ENCODE measurements at regions not wholly inside any gene's neighbourhood (a gene's known extent, or its start where the extent isn't known, plus 50 kb on each side); places are given as distances from the start of the nearest gene placed in this dataset.

DNA sequence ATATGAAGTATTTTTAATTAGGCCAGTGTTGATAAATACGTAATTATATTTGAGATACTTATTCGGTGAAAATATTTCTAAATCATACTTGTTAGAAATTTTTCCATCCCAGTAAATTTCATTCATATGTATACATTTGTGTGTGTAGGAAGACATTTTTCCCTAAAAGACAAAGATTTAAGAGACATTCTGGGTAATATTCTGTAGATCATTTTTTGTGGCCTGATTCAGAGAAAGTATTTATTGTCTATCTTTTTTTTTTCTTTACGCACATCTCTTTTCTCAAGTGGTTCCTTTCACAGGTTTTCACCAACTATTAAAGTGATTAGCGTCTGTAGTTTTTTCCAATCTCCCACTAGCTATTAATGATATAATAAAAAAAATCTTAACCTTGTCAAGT is 224.1 kb downstream of the MEF2C start:
- peaks cover 4 to 7% of the 10 kb centered on the region in 2 donors for H3K4me1 ChIP-seq (ENCODE audit: control insufficient read depth in 2 of 2, insufficient read depth in 2 of 2, low read length in 2 of 2)
- no peaks in the 10 kb centered on the region for H3K9me3 ChIP-seq (ENCODE audit: control insufficient read depth in 2 of 2, low read length in 2 of 2)
- H3K9ac ChIP-seq (ENCODE audit: low read depth in 1 of 2, low read length in 2 of 2) = no peak overlapping the region
- H3K4me3 ChIP-seq (ENCODE audit: low read length in 2 of 2) = no peak overlapping the region
- peaks cover 29 to 39% of the 10 kb centered on the region in 2 donors for H3K27me3 ChIP-seq (ENCODE audit: control insufficient read depth in 2 of 2, insufficient read depth in 2 of 2, low read length in 2 of 2)
- no peaks in the 10 kb centered on the region for H3K36me3 ChIP-seq (ENCODE audit: control insufficient read depth in 2 of 2, insufficient read depth in 2 of 2, low read length in 2 of 2)
- no peak overlapping the region for H3K27ac ChIP-seq (ENCODE audit: low read depth in 2 of 2, low read length in 2 of 2)

- no peaks in the 10 kb centered on the region for H3K36me3 ChIP-seq (ENCODE audit: control insufficient read depth in 2 of 2, insufficient read depth in 2 of 2, low read length in 2 of 2)
- H3K27me3 ChIP-seq (ENCODE audit: control insufficient read depth in 2 of 2, insufficient read depth in 2 of 2, low read length in 2 of 2) = peaks cover 26 to 33% of the 10 kb centered on the region in 2 donors
- H3K27ac ChIP-seq (ENCODE audit: low read depth in 2 of 2, low read length in 2 of 2) = no peak overlapping the region
- peaks cover 4 to 7% of the 10 kb centered on the region in 2 donors for H3K4me1 ChIP-seq (ENCODE audit: control insufficient read depth in 2 of 2, insufficient read depth in 2 of 2, low read length in 2 of 2)
- no peak overlapping the region for H3K9ac ChIP-seq (ENCODE audit: low read depth in 1 of 2, low read length in 2 of 2)
- H3K9me3 ChIP-seq (ENCODE audit: control insufficient read depth in 2 of 2, low read length in 2 of 2) = no peaks in the 10 kb centered on the region
- H3K4me3 ChIP-seq (ENCODE audit: low read length in 2 of 2) = no peak overlapping the region
Measured at GRCh38 chr5:88657906-88658775, 224.8 kb downstream of the MEF2C start.

GRCh38 chr5:88657136-88657535 is 225.8 kb downstream of the MEF2C start:
- Histone ChIP-seq H3K27ac (ENCODE audit: low read depth in 2 of 2, low read length in 2 of 2) (no peak overlapping the region), H3K4me1 (ENCODE audit: control insufficient read depth in 2 of 2, insufficient read depth in 2 of 2, low read length in 2 of 2) (peaks cover 4 to 7% of the 10 kb centered on the region in 2 donors), H3K9ac (ENCODE audit: low read depth in 1 of 2, low read length in 2 of 2) (no peak overlapping the region), H3K36me3 (ENCODE audit: control insufficient read depth in 2 of 2, insufficient read depth in 2 of 2, low read length in 2 of 2) (no peaks in the 10 kb centered on the region), H3K27me3 (ENCODE audit: control insufficient read depth in 2 of 2, insufficient read depth in 2 of 2, low read length in 2 of 2) (peaks cover 20 to 28% of the 10 kb centered on the region in 2 donors), H3K4me3 (ENCODE audit: low read length in 2 of 2) (no peak overlapping the region), H3K9me3 (ENCODE audit: control insufficient read depth in 2 of 2, low read length in 2 of 2) (no peaks in the 10 kb centered on the region)

DNA sequence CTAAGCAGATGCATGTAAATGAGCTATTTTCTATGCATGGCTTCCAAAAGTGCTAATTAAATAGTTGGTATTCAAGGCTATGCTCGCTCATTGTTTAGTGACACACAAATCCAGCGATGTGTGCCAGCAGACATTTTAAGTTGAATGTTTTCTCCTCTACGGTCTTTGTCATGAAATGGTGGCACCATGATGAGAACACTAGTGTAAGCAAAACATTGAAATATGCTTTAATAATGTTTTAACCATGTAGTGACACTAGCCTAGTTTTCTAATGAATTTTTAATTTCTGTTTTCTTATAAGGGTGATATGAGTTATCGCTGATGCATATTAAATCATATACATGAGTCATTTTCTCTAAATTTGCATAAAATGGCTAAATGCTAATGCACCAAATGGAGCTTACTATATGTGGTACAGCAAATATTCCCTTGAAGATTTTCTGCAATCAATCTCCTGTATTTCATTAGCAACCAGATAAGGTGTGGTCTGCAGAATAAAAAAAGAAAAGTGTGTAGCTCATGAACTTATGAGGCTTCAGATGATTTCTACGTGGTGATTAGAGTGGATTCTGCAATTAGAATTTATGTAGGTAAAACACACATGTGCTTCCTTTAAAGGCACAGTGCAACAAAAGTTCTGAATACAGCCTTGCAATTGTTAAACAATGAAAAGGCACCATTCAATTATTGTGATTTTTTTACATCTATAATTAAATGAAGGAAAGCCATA is 226.6 kb downstream of the MEF2C start:
- no peaks in the 10 kb centered on the region for H3K36me3 ChIP-seq (ENCODE audit: control insufficient read depth in 2 of 2, insufficient read depth in 2 of 2, low read length in 2 of 2)
- no peak overlapping the region for H3K27ac ChIP-seq (ENCODE audit: low read depth in 2 of 2, low read length in 2 of 2)
- H3K9ac ChIP-seq (ENCODE audit: low read depth in 1 of 2, low read length in 2 of 2) = no peak overlapping the region
- no peak overlapping the region for H3K4me3 ChIP-seq (ENCODE audit: low read length in 2 of 2)
- H3K4me1 ChIP-seq (ENCODE audit: control insufficient read depth in 2 of 2, insufficient read depth in 2 of 2, low read length in 2 of 2) = peaks cover 4 to 7% of the 10 kb centered on the region in 2 donors
- no peaks in the 10 kb centered on the region for H3K9me3 ChIP-seq (ENCODE audit: control insufficient read depth in 2 of 2, low read length in 2 of 2)
- H3K27me3 ChIP-seq (ENCODE audit: control insufficient read depth in 2 of 2, insufficient read depth in 2 of 2, low read length in 2 of 2) = peaks cover 14 to 21% of the 10 kb centered on the region in 2 donors

GRCh38 chr5:88653471-88653870 is 229.5 kb downstream of the MEF2C start:
- Histone ChIP-seq H3K9me3 (ENCODE audit: control insufficient read depth in 2 of 2, low read length in 2 of 2) (no peaks in the 10 kb centered on the region), H3K27me3 (ENCODE audit: control insufficient read depth in 2 of 2, insufficient read depth in 2 of 2, low read length in 2 of 2) (peaks cover 0 to 5% of the 10 kb centered on the region in 2 donors)

DNA sequence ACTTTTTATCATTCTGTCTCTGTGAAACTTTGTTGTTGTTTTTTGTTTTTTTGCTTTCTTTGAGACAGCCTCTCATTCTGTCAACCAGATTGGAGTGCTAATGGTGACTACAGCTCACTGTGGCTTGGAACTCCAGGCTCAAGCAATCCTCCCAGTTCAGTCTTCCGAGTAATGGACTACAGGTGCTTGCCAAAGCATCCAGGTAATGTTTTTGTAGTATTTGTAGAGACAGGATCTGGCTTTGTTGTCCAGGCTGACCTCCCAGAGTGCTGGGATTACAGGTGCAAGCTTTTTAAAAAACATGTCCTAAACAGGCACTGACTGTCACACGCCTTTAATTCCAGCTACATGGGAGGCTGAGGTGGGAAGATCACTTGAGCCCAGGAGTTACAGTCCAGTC is 235.1 kb downstream of the MEF2C start:
- H3K4me1 ChIP-seq (ENCODE audit: control insufficient read depth in 2 of 2, insufficient read depth in 2 of 2, low read length in 2 of 2) = no peaks in the 10 kb centered on the region
- no peak overlapping the region for H3K9ac ChIP-seq (ENCODE audit: low read depth in 1 of 2, low read length in 2 of 2)
- H3K27ac ChIP-seq (ENCODE audit: low read depth in 2 of 2, low read length in 2 of 2) = no peak overlapping the region
- H3K36me3 ChIP-seq (ENCODE audit: control insufficient read depth in 2 of 2, insufficient read depth in 2 of 2, low read length in 2 of 2) = no peaks in the 10 kb centered on the region
- no peaks in the 10 kb centered on the region for H3K9me3 ChIP-seq (ENCODE audit: control insufficient read depth in 2 of 2, low read length in 2 of 2)
- H3K27me3 ChIP-seq (ENCODE audit: control insufficient read depth in 2 of 2, insufficient read depth in 2 of 2, low read length in 2 of 2) = no peaks in the 10 kb centered on the region
- H3K4me3 ChIP-seq (ENCODE audit: low read length in 2 of 2) = no peak overlapping the region

More at GRCh38 chr5:88653471-88653870, 229.5 kb downstream of the MEF2C start:
- Histone ChIP-seq H3K36me3 (ENCODE audit: control insufficient read depth in 2 of 2, insufficient read depth in 2 of 2, low read length in 2 of 2) (no peaks in the 10 kb centered on the region), H3K27ac (ENCODE audit: low read depth in 2 of 2, low read length in 2 of 2) (no peak overlapping the region), H3K4me3 (ENCODE audit: low read length in 2 of 2) (no peak overlapping the region), H3K4me1 (ENCODE audit: control insufficient read depth in 2 of 2, insufficient read depth in 2 of 2, low read length in 2 of 2) (no peaks in the 10 kb centered on the region), H3K9ac (ENCODE audit: low read depth in 1 of 2, low read length in 2 of 2) (no peak overlapping the region)

DNA sequence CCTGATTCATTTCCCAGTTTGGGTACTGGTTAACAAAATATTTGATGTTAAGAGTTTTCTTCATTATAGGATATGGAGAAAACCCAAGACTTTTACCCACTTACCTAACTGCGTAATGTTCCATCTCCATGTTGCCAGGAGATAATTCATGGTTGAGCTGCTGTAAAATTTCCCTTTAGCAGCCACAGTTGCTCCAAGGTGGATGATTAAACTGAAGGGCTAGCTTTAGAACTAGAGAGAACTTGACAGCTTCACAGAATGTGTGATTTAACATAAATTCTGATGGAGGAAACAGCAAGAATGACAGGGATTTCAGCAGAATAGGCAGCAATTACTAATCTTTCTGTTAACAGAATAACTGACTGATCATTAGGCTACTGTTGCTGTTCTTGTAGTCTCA is 236.1 kb downstream of the MEF2C start:
- Histone ChIP-seq H3K27me3 (ENCODE audit: control insufficient read depth in 2 of 2, insufficient read depth in 2 of 2, low read length in 2 of 2) (no peaks in the 10 kb centered on the region), H3K9ac (ENCODE audit: low read depth in 1 of 2, low read length in 2 of 2) (no peak overlapping the region), H3K4me3 (ENCODE audit: low read length in 2 of 2) (no peak overlapping the region), H3K36me3 (ENCODE audit: control insufficient read depth in 2 of 2, insufficient read depth in 2 of 2, low read length in 2 of 2) (no peaks in the 10 kb centered on the region), H3K9me3 (ENCODE audit: control insufficient read depth in 2 of 2, low read length in 2 of 2) (no peaks in the 10 kb centered on the region), H3K27ac (ENCODE audit: low read depth in 2 of 2, low read length in 2 of 2) (no peak overlapping the region), H3K4me1 (ENCODE audit: control insufficient read depth in 2 of 2, insufficient read depth in 2 of 2, low read length in 2 of 2) (no peaks in the 10 kb centered on the region)

- H3K36me3 ChIP-seq (ENCODE audit: control insufficient read depth in 2 of 2, insufficient read depth in 2 of 2, low read length in 2 of 2) = no peaks in the 10 kb centered on the region
- H3K9me3 ChIP-seq (ENCODE audit: control insufficient read depth in 2 of 2, low read length in 2 of 2) = no peaks in the 10 kb centered on the region
- H3K27me3 ChIP-seq (ENCODE audit: control insufficient read depth in 2 of 2, insufficient read depth in 2 of 2, low read length in 2 of 2) = no peaks in the 10 kb centered on the region
- no peak overlapping the region for H3K27ac ChIP-seq (ENCODE audit: low read depth in 2 of 2, low read length in 2 of 2)
- no peak overlapping the region for H3K4me3 ChIP-seq (ENCODE audit: low read length in 2 of 2)
- no peak overlapping the region for H3K9ac ChIP-seq (ENCODE audit: low read depth in 1 of 2, low read length in 2 of 2)
- no peaks in the 10 kb centered on the region for H3K4me1 ChIP-seq (ENCODE audit: control insufficient read depth in 2 of 2, insufficient read depth in 2 of 2, low read length in 2 of 2)
Measured at GRCh38 chr5:88644676-88645075, 238.3 kb downstream of the MEF2C start.

DNA sequence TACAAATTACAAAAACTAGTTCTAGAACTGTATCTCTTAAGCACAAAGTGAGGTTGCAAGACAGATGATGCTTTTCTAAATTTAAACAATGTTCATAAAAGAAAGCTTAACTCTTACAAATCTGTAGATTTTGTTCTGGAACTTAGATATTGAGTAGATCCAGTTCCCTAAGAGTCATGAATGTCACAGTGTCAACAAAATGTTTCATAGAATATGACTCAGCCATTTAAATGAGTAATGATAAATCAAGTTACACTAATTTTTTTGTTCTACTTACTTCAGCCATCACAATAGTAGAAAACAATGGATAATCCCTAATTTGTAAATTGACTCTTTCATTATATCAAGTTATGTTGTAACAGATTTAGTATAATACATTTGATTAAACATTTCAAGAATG is 239.7 kb downstream of the MEF2C start:
- H3K9me3 ChIP-seq (ENCODE audit: control insufficient read depth in 2 of 2, low read length in 2 of 2) = no peaks in the 10 kb centered on the region
- H3K9ac ChIP-seq (ENCODE audit: low read depth in 1 of 2, low read length in 2 of 2) = no peak overlapping the region
- no peaks in the 10 kb centered on the region for H3K27me3 ChIP-seq (ENCODE audit: control insufficient read depth in 2 of 2, insufficient read depth in 2 of 2, low read length in 2 of 2)

DNA sequence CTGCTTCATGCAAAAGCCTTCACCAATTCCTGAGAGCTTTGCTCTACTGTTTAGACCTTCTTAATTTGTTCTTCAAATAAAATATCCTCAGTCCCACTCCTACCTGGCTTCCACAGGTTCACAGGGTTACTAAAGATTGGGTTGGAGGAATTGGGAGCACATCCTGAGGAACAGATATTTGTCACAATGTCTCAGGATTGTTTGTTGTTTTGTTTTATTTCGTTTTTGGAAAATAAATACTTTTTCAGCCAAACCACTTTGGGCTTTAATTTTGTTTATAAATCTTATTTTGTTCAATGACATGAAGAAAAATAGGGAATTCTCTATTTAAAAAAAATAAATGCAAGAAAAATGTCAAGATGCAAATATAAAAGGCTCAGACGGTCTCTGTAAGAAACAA is 249.0 kb downstream of the MEF2C start:
- Histone ChIP-seq H3K27me3 (ENCODE audit: control insufficient read depth in 2 of 2, insufficient read depth in 2 of 2, low read length in 2 of 2) (no peaks in the 10 kb centered on the region), H3K9me3 (ENCODE audit: control insufficient read depth in 2 of 2, low read length in 2 of 2) (no peaks in the 10 kb centered on the region), H3K27ac (ENCODE audit: low read depth in 2 of 2, low read length in 2 of 2) (no peak overlapping the region), H3K9ac (ENCODE audit: low read depth in 1 of 2, low read length in 2 of 2) (no peak overlapping the region), H3K4me3 (ENCODE audit: low read length in 2 of 2) (no peak overlapping the region), H3K4me1 (ENCODE audit: control insufficient read depth in 2 of 2, insufficient read depth in 2 of 2, low read length in 2 of 2) (no peaks in the 10 kb centered on the region), H3K36me3 (ENCODE audit: control insufficient read depth in 2 of 2, insufficient read depth in 2 of 2, low read length in 2 of 2) (no peaks in the 10 kb centered on the region)

More for the DNA sequence above, 239.7 kb downstream of the MEF2C start:
- H3K36me3 ChIP-seq (ENCODE audit: control insufficient read depth in 2 of 2, insufficient read depth in 2 of 2, low read length in 2 of 2) = no peaks in the 10 kb centered on the region
- H3K4me1 ChIP-seq (ENCODE audit: control insufficient read depth in 2 of 2, insufficient read depth in 2 of 2, low read length in 2 of 2) = no peaks in the 10 kb centered on the region
- H3K4me3 ChIP-seq (ENCODE audit: low read length in 2 of 2) = no peak overlapping the region
- H3K27ac ChIP-seq (ENCODE audit: low read depth in 2 of 2, low read length in 2 of 2) = no peak overlapping the region

Data from mucosa of rectum (tissue), 2 donors.